HCT116 (cell line): ENCODE measurements at regions not wholly inside any gene's neighbourhood (a gene's known extent, or its start where the extent isn't known, plus 50 kb on each side); places are given as distances from the start of the nearest gene placed in this dataset.

Experiments used
- ATAC-seq: fragments of 200-7000 bp; cut with Tn5 transposase; 2 replicates; pipeline ENCODE4 v1.9.1; 2020; ENCODE audit warnings: mild to moderate bottlenecking, moderate library complexity
- BruUV-seq: library from RNA; stranded (reverse); fragments of 400-500 nt; replicated peaks from 2 replicates; lab custom pipeline; 2021; lab: Mats Ljungman, UMichigan
- CTCF ChIA-PET: fragments of 300-600 bp; sonication (Branson Sonifier 250); formaldehyde crosslinking; loops from one replicate; lab custom pipeline; 2021; ENCODE audit warnings: antibody characterized with exemption; lab: Charles Lee
- POLR2A ChIA-PET: fragments of 300-600, 350-600 bp; sonication (Branson Sonifier 250); formaldehyde crosslinking; loops from one replicate; lab custom pipeline; 2021; ENCODE audit warnings: antibody characterized with exemption; lab: Charles Lee
- RAD21 ChIA-PET, 2 experiments: fragments of 300-600 bp; sonication (Branson Sonifier 250); formaldehyde crosslinking; loops; one replicate each; lab custom pipeline; 2023; ENCODE audit warnings: low total read pairs in 2 of 2; ENCODE audit not compliant: uncharacterized antibody in 2 of 2, unreplicated experiment in 2 of 2, low non-redundant PET in 1 of 2; lab: Charles Lee
- DNase-seq: peaks from one replicate; pipeline ENCODE4 v3.0.0-alpha.2; 2010; ENCODE audit warnings: low read depth, low spot score
- H2AFZ ChIP-seq: fragments of 200-600 bp; shearing (Covaris generic), sonication (generic); 2 replicates; pipeline ENCODE4 v1.6.1; 2017; ENCODE audit warnings: low read depth, mixed run types, mixed read lengths, antibody characterized with exemption, low read length; ENCODE audit not compliant: poor library complexity, severe bottlenecking
- H3K27ac ChIP-seq: 2 replicates; pipeline ENCODE4 v1.5.1; 2012; ENCODE audit warnings: low read depth, low read length
- H3K27me3 ChIP-seq: fragments of 200-600 bp; sonication (generic); 2 replicates; pipeline ENCODE4 v1.6.1; 2016; ENCODE audit warnings: mixed run types, low read length, mixed read lengths; ENCODE audit not compliant: insufficient read depth
- H3K36me3 ChIP-seq, 2 experiments: fragments of 200-500 bp in 1 of 2; fragments of 200-600 bp in 1 of 2; sonication (Bioruptor generic) in 1 of 2; sonication (generic) in 1 of 2; 2 replicates each; pipeline versions ENCODE4 v1.5.1 to v1.6.1; 2014 to 2016; ENCODE audit warnings: low read length in 2 of 2, inconsistent platforms in 1 of 2, mixed read lengths in 1 of 2, mixed run types in 1 of 2; ENCODE audit not compliant: insufficient read depth in 2 of 2, control insufficient read depth in 1 of 2
- H3K4me1 ChIP-seq, 2 experiments: fragments of 200-600 bp in 1 of 2; sonication (generic) in 1 of 2; 2 replicates each; pipeline versions ENCODE4 v1.5.1 to v1.6.1; 2012 to 2017; ENCODE audit warnings: low read length in 2 of 2, inconsistent platforms in 1 of 2, mild to moderate bottlenecking in 1 of 2, mixed read lengths in 1 of 2, mixed run types in 1 of 2, moderate library complexity in 1 of 2; ENCODE audit not compliant: insufficient read depth in 2 of 2, control insufficient read depth in 1 of 2
- H3K4me2 ChIP-seq: fragments of 200-600 bp; sonication (generic); 2 replicates; pipeline ENCODE4 v1.6.1; 2017; ENCODE audit warnings: mixed run types, low read length, mixed read lengths
- H3K4me3 ChIP-seq, 2 experiments: fragments of 200-600 bp in 1 of 2; sonication (generic) in 1 of 2; replicated peaks in 1 of 2; 2 replicates each; pipeline ENCODE4 v1.5.1; 2011 to 2016; ENCODE audit warnings: low read length in 2 of 2, control low read depth in 1 of 2, low read depth in 1 of 2, mild to moderate bottlenecking in 1 of 2, mixed read lengths in 1 of 2, mixed run types in 1 of 2
- H3K79me2 ChIP-seq: fragments of 200-600 bp; sonication (generic); 2 replicates; pipeline ENCODE4 v1.6.1; 2017; ENCODE audit warnings: mild to moderate bottlenecking, mixed run types, low read length, moderate library complexity, mixed read lengths; ENCODE audit not compliant: insufficient read depth
- H3K9ac ChIP-seq: fragments of 200-600 bp; sonication (generic); 2 replicates; pipeline ENCODE4 v1.6.1; 2016; ENCODE audit warnings: low read length, mixed read lengths
- H3K9me2 ChIP-seq: fragments of 200-600 bp; sonication (generic), shearing (Covaris generic); 2 replicates; pipeline ENCODE4 v1.6.1; 2017; ENCODE audit warnings: mixed run types, mild to moderate bottlenecking, moderate library complexity; ENCODE audit not compliant: insufficient read depth
- H3K9me3 ChIP-seq, 2 experiments: fragments of 200-500 bp in 1 of 2; fragments of 200-600 bp in 1 of 2; sonication (Bioruptor generic) in 1 of 2; sonication (generic) in 1 of 2; 2 replicates each; pipeline ENCODE4 v1.6.1; 2014 to 2017; ENCODE audit warnings: low read length in 2 of 2, mixed read lengths in 2 of 2, inconsistent platforms in 1 of 2, low read depth in 1 of 2, mild to moderate bottlenecking in 1 of 2, mixed run types in 1 of 2, moderate library complexity in 1 of 2; ENCODE audit not compliant: control insufficient read depth in 1 of 2, insufficient read depth in 1 of 2
- H4K20me1 ChIP-seq: fragments of 200-600 bp; sonication (generic), shearing (Covaris generic); 2 replicates; pipeline ENCODE4 v1.6.1; 2017; ENCODE audit warnings: mixed run types, mild to moderate bottlenecking, moderate library complexity; ENCODE audit not compliant: insufficient read depth
- CBX3 ChIP-seq: IDR thresholded peaks from 2 replicates; pipeline ENCODE4 v1.6.1; 2012; ENCODE audit warnings: low read depth
- CEBPB ChIP-seq: IDR thresholded peaks from 2 replicates; pipeline ENCODE4 v1.6.1; 2012; ENCODE audit warnings: low read depth
- EGR1 ChIP-seq: IDR thresholded peaks from 2 replicates; pipeline ENCODE4 v1.6.1; 2012; ENCODE audit warnings: low read depth
- EZH2 ChIP-seq: fragments of 200-600 bp; sonication (generic); IDR thresholded peaks from 2 replicates; pipeline ENCODE4 v1.6.1; 2017; ENCODE audit warnings: antibody characterized with exemption, mixed run types
- EZH2phosphoT487 ChIP-seq: fragments of 200-600 bp; IDR thresholded peaks from 2 replicates; pipeline ENCODE4 v1.6.1; 2018; ENCODE audit warnings: antibody characterized with exemption, borderline replicate concordance
- FOSL1 ChIP-seq: IDR thresholded peaks from 2 replicates; pipeline ENCODE4 v1.6.1; 2012; ENCODE audit warnings: low read depth
- JUND ChIP-seq: IDR thresholded peaks from 2 replicates; pipeline ENCODE4 v1.6.1; 2012
- POLR2A ChIP-seq: IDR thresholded peaks from 2 replicates; pipeline ENCODE4 v1.7.0; 2011; ENCODE audit warnings: borderline replicate concordance; ENCODE audit not compliant: insufficient read depth, insufficient read length; ENCODE audit errors: extremely low read depth
- POLR2AphosphoS5 ChIP-seq: IDR thresholded peaks from 2 replicates; pipeline ENCODE4 v1.6.1; 2011; ENCODE audit warnings: mild to moderate bottlenecking, low read depth, low read length, moderate library complexity
- RAD21 ChIP-seq: IDR thresholded peaks from 2 replicates; pipeline ENCODE4 v1.6.1; 2012; ENCODE audit warnings: low read depth, mild to moderate bottlenecking
- SIN3A ChIP-seq: IDR thresholded peaks from 2 replicates; pipeline ENCODE4 v1.6.1; 2012; ENCODE audit warnings: low read depth
- SP1 ChIP-seq: IDR thresholded peaks from 2 replicates; pipeline ENCODE4 v1.6.1; 2012; ENCODE audit warnings: low read depth
- TCF7L2 ChIP-seq: IDR thresholded peaks from 2 replicates; pipeline ENCODE4 v1.7.0; 2011; ENCODE audit warnings: borderline replicate concordance, inconsistent platforms; ENCODE audit not compliant: insufficient read depth, insufficient read length; ENCODE audit errors: extremely low read depth
- YY1 ChIP-seq: IDR thresholded peaks from 2 replicates; pipeline ENCODE4 v1.6.1; 2011; ENCODE audit warnings: low read length, low read depth, moderate library complexity, mild to moderate bottlenecking; ENCODE audit not compliant: insufficient replicate concordance; ENCODE audit errors: extremely low read depth
- ZFX ChIP-seq: fragments of 450-650 bp; IDR thresholded peaks from 2 replicates; pipeline ENCODE4 v1.6.1; 2017
- intact Hi-C: fragments of 100-400 bp; cut with micrococcal nuclease; formaldehyde crosslinking; loops from 2 replicates; pipeline ENCODE4 v1.10.0; 2022
- TF ChIP-seq, protein P1 (sequence below), 3 experiments: fragments of 200-600 bp in 1 of 3; sonication (generic) in 1 of 3; IDR thresholded peaks in 2 of 3; conservative IDR thresholded peaks in 1 of 3; 2 replicates each; pipeline ENCODE4 v1.5.1; 2012 to 2017; ENCODE audit warnings: low read depth in 2 of 3, low read length in 2 of 3, antibody characterized with exemption in 1 of 3, borderline replicate concordance in 1 of 3, control low read depth in 1 of 3, mild to moderate bottlenecking in 1 of 3, mixed read lengths in 1 of 3, mixed run types in 1 of 3, moderate library complexity in 1 of 3; ENCODE audit not compliant: insufficient read depth in 1 of 3
- TF ChIP-seq, protein P2 (sequence below): IDR thresholded peaks from 2 replicates; pipeline ENCODE4 v1.6.1; 2012; ENCODE audit warnings: low read depth

DNA sequence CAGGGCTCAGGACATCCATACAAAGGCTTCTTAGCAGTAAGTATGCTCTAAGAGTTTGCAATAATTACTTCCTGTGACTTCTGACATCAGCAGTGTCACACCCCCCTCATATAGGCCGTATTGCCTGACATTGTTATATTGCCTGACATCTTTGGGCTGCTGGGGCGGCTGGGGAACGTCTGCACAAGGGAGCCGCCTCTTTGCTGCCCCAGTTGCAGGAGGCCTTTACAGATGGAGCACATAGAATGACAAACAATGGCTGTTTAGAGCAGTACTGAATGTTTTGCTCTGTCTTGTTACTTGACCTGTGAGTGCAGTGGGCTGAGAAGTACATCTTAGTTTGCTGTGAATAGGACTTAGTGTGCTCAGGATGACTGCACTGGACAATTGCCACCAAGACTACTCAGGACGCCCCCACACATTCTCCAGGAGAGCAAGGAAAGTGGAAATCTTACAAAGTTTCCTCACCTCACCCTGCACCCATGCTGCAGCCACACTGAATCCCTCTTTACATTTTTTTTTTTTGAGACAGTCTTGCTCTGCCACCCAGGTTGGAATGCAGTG, 65.4 kb upstream of the SPOCK1 start:
- POLR2A ChIA-PET: no interaction called here

More for the DNA sequence above, 65.4 kb upstream of the SPOCK1 start:
- Histone ChIP-seq H3K9me2 (no peaks in the 10 kb centered on the region), H4K20me1 (no peaks in the 10 kb centered on the region), H3K27ac (no peak overlapping the region), H3K79me2 (no peaks in the 10 kb centered on the region), H3K4me2 (no peak overlapping the region), H3K9ac (no peak overlapping the region), H3K4me1 (no peaks in the 10 kb centered on the region)
- no peak for ATAC-seq
- intact Hi-C loops: no loop called here
- RAD21 ChIA-PET: no interaction called here
- no peak for DNase-seq
- BruUV-seq: no TSS peak
- TF ChIP-seq EGR1 (no peak), POLR2A (no peak), RAD21 (no peak), CEBPB (no peak), FOSL1 (no peak), EZH2 (no peak), SP1 (no peak), EZH2phosphoT487 (no peak), JUND (no peak), SIN3A (no peak), POLR2AphosphoS5 (no peak), ZFX (no peak), YY1 (no peak), TCF7L2 (no peak), CBX3 (no peak)
- TF ChIP-seq, protein P1, sequence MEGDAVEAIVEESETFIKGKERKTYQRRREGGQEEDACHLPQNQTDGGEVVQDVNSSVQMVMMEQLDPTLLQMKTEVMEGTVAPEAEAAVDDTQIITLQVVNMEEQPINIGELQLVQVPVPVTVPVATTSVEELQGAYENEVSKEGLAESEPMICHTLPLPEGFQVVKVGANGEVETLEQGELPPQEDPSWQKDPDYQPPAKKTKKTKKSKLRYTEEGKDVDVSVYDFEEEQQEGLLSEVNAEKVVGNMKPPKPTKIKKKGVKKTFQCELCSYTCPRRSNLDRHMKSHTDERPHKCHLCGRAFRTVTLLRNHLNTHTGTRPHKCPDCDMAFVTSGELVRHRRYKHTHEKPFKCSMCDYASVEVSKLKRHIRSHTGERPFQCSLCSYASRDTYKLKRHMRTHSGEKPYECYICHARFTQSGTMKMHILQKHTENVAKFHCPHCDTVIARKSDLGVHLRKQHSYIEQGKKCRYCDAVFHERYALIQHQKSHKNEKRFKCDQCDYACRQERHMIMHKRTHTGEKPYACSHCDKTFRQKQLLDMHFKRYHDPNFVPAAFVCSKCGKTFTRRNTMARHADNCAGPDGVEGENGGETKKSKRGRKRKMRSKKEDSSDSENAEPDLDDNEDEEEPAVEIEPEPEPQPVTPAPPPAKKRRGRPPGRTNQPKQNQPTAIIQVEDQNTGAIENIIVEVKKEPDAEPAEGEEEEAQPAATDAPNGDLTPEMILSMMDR (IDR thresholded peaks at IDR 0.05 in 2 of 3, conservative IDR thresholded peaks at IDR 0.05 in 1 of 3; ENCODE audit: borderline replicate concordance in 1 of 3, insufficient read depth in 1 of 3, low read depth in 2 of 3, low read length in 2 of 3): no peak
- TF ChIP-seq, protein P2, sequence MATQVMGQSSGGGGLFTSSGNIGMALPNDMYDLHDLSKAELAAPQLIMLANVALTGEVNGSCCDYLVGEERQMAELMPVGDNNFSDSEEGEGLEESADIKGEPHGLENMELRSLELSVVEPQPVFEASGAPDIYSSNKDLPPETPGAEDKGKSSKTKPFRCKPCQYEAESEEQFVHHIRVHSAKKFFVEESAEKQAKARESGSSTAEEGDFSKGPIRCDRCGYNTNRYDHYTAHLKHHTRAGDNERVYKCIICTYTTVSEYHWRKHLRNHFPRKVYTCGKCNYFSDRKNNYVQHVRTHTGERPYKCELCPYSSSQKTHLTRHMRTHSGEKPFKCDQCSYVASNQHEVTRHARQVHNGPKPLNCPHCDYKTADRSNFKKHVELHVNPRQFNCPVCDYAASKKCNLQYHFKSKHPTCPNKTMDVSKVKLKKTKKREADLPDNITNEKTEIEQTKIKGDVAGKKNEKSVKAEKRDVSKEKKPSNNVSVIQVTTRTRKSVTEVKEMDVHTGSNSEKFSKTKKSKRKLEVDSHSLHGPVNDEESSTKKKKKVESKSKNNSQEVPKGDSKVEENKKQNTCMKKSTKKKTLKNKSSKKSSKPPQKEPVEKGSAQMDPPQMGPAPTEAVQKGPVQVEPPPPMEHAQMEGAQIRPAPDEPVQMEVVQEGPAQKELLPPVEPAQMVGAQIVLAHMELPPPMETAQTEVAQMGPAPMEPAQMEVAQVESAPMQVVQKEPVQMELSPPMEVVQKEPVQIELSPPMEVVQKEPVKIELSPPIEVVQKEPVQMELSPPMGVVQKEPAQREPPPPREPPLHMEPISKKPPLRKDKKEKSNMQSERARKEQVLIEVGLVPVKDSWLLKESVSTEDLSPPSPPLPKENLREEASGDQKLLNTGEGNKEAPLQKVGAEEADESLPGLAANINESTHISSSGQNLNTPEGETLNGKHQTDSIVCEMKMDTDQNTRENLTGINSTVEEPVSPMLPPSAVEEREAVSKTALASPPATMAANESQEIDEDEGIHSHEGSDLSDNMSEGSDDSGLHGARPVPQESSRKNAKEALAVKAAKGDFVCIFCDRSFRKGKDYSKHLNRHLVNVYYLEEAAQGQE: no peak
- TF ChIP-seq, all 23 proteins: peak for 0
- H3K9me3 ChIP-seq: no peaks in the 10 kb centered on the region
- no peak overlapping the region for H3K4me3 ChIP-seq
- H2AFZ ChIP-seq: no peak overlapping the region
- CTCF ChIA-PET: no interaction called here
- peaks cover 6% of the 10 kb centered on the region; the same call in 1 of the 2 replicates for H3K27me3 ChIP-seq
- no peaks in the 10 kb centered on the region for H3K36me3 ChIP-seq
